Upper lobe of right lung (tissue), 1 donor: ENCODE measurements at regions not wholly inside any gene's neighbourhood (a gene's known extent, or its start where the extent isn't known, plus 50 kb on each side); places are given as distances from the start of the nearest gene placed in this dataset.

Experiments used
- ATAC-seq: fragments of 200-7000 bp; cut with Tn5 transposase; one replicate; pipeline ENCODE4 v1.9.1; 2020; ENCODE audit warnings: mild to moderate bottlenecking, moderate library complexity
- DNase-seq: peaks from one replicate; pipeline ENCODE4 v3.0.0-alpha.2; 2020
- H3K27ac ChIP-seq: fragments of 200-600 bp; one replicate; pipeline ENCODE4 v1.8.0; 2022
- H3K27me3 ChIP-seq: fragments of 200-600 bp; one replicate; pipeline ENCODE4 v1.8.0; 2022; ENCODE audit warnings: mild to moderate bottlenecking
- H3K36me3 ChIP-seq: fragments of 200-600 bp; one replicate; pipeline ENCODE4 v1.8.0; 2022
- H3K4me1 ChIP-seq: fragments of 200-600 bp; one replicate; pipeline ENCODE4 v1.8.0; 2022
- H3K4me3 ChIP-seq: fragments of 200-600 bp; one replicate; pipeline ENCODE4 v1.8.0; 2022; ENCODE audit warnings: mild to moderate bottlenecking
- H3K9me3 ChIP-seq: fragments of 200-600 bp; one replicate; pipeline ENCODE4 v1.8.0; 2022
- CTCF ChIP-seq: fragments of 200-600 bp; IDR thresholded peaks from one replicate; pipeline ENCODE4 v1.8.0; 2022; ENCODE audit warnings: antibody characterized with exemption
- intact Hi-C: fragments of 100-400 bp; cut with DNase I; formaldehyde crosslinking; loops from one replicate; pipeline ENCODE4 v1.11.0; 2022
- donor health status: DM: no; HTN: yes; CAD: no; lungs with severe emphysema.

DNA sequence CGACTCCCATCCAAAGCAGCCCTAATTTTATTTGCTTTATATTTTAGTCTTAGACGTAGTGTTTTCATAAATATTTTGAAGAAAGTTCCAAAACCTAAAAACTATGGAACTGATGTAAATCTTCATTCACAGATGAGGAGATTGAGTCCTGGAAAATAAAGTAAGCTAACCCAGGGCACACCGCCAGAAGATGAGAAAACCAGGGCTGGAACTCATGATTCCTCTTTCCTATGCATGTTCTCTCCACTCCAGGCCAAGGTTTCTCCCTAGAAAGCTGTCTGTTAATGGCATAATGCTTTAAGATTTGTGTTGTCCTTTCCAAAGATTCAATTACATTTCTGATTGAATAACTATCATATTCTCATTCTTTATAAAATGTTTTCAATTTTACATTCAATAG lies 78.4 kb upstream of the ZC3H15 start:
- ATAC-seq (no peak), DNase-seq (no peak)
- Histone ChIP-seq H3K4me3 (no peak overlapping the region), H3K4me1 (no peaks in the 10 kb centered on the region), H3K27ac (no peak overlapping the region), H3K9me3 (no peaks in the 10 kb centered on the region), H3K27me3 (no peaks in the 10 kb centered on the region), H3K36me3 (no peaks in the 10 kb centered on the region)
- intact Hi-C loops, result no loop called here
- TF ChIP-seq CTCF, result no peak

DNA sequence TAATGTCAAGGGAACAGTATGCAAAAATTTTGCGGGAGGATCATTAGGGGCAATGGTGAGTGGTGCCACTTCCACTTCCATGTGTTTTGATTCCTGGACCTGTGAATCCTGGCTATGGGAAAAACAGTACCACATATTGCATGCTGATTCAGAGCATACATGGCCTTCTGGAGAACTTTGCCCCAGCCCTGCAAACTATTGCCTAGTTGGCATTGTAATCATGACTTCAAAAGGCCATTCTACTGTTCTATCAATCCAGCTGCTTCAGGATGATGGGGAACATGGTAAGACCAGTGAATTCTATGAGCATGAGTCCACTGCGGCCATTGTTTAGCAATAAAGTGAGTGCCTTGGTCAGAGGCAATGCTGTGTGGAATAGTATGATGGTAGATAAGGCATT lies 75.3 kb upstream of the ZC3H15 start:
- intact Hi-C loops, result no loop called here

GRCh38 chr2:186422226-186422625 lies 63.8 kb upstream of the ZC3H15 start:
- Histone ChIP-seq H3K9me3 (no peaks in the 10 kb centered on the region), H3K36me3 (no peaks in the 10 kb centered on the region), H3K4me3 (no peak overlapping the region), H3K27ac (no peak overlapping the region), H3K27me3 (no peaks in the 10 kb centered on the region), H3K4me1 (no peaks in the 10 kb centered on the region)
- ATAC-seq (no peak), DNase-seq (no peak)
- intact Hi-C loops, result no loop called here
- no peak for TF ChIP-seq CTCF

More for the DNA sequence above, 75.3 kb upstream of the ZC3H15 start:
- no peak for TF ChIP-seq CTCF
- DNase-seq, result no peak
- H3K9me3 ChIP-seq, result no peaks in the 10 kb centered on the region
- ATAC-seq, result no peak
- no peak overlapping the region for H3K4me3 ChIP-seq
- H3K27ac ChIP-seq, result no peak overlapping the region
- no peaks in the 10 kb centered on the region for H3K4me1 ChIP-seq
- no peaks in the 10 kb centered on the region for H3K27me3 ChIP-seq
- no peaks in the 10 kb centered on the region for H3K36me3 ChIP-seq

DNA sequence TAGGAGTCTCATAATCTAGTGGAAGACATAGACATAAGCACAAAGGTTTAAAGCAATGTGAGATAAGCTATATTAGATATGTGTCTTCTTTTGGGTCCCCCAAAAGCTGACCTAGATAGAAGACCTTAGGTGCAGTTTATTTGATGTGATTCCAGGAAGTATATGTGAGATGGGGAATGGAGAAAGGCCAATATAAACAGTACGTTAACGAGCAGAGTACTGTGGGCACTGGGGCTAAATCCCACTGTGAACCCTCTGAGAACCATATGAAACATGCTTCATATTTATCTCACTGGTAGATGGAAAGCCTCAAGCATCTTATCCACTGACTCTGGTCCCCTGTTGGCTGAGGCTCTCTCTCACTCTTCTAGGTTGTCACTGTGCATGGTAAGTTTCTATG lies 62.6 kb upstream of the ZC3H15 start:
- no peak for ATAC-seq

GRCh38 chr2:186424265-186424664 lies 61.8 kb upstream of the ZC3H15 start:
- H3K27me3 ChIP-seq, result no peaks in the 10 kb centered on the region
- no peak overlapping the region for H3K4me3 ChIP-seq
- H3K27ac ChIP-seq, result no peak overlapping the region
- DNase-seq, result no peak
- TF ChIP-seq CTCF, result no peak
- no peaks in the 10 kb centered on the region for H3K4me1 ChIP-seq
- no peaks in the 10 kb centered on the region for H3K36me3 ChIP-seq
- ATAC-seq, result no peak
- intact Hi-C loops, result no loop called here
- H3K9me3 ChIP-seq, result no peaks in the 10 kb centered on the region

More for the DNA sequence above, 62.6 kb upstream of the ZC3H15 start:
- intact Hi-C loops, result no loop called here
- TF ChIP-seq CTCF, result no peak
- H3K36me3 ChIP-seq, result no peaks in the 10 kb centered on the region
- no peaks in the 10 kb centered on the region for H3K27me3 ChIP-seq
- no peak overlapping the region for H3K27ac ChIP-seq
- no peaks in the 10 kb centered on the region for H3K4me1 ChIP-seq
- H3K4me3 ChIP-seq, result no peak overlapping the region
- DNase-seq, result no peak
- H3K9me3 ChIP-seq, result no peaks in the 10 kb centered on the region

DNA sequence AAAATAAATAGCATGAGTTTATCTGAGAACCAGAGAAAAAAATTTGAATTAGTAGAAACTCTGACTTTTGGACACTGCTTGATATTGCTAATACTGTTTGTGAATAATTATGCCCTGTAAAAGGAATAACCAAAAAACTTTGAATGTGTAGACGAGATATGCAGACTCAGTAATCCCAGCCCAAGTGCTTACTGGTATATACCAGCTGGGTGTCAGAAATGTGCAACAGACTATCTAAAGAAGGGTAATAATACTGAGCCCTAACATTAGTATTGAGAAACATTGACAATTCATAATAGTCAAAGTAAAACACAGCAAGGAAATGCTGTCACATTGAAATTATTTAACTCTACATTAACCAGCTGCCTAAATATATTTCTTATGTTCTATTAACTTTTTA lies 60.5 kb upstream of the ZC3H15 start:
- H3K4me3 ChIP-seq, result no peak overlapping the region
- DNase-seq (no peak), ATAC-seq (no peak)

More for the DNA sequence above, 60.5 kb upstream of the ZC3H15 start:
- Histone ChIP-seq H3K9me3 (no peaks in the 10 kb centered on the region), H3K27ac (no peak overlapping the region), H3K27me3 (no peaks in the 10 kb centered on the region), H3K36me3 (no peaks in the 10 kb centered on the region), H3K4me1 (no peaks in the 10 kb centered on the region)
- no peak for TF ChIP-seq CTCF
- intact Hi-C loops, result no loop called here
